Activated naive CD4-positive, alpha-beta T cell treated with anti-CD3 and anti-CD28 coated beads for 36 hours (primary cell): ENCODE measurements at regions not wholly inside any gene's neighbourhood (a gene's known extent, or its start where the extent isn't known, plus 50 kb on each side); places are given as distances from the start of the nearest gene placed in this dataset. TPM values are rescaled to one million over a fixed set of nuclear protein-coding genes. Genes with fewer than 3 reads are reported as not detected.

ENCODE experiments used
- microRNA-seq: library from miRNA; unstranded; fragments of <30 nt; microRNA quantifications from one replicate; pipeline ENCODE4 v1.2.0, GENCODE V29; 2022; ENCODE audit warnings: borderline microRNAs expressed, borderline replicate concordance

Small RNAs in the stretch of these regions (microRNA-seq; reads per million reads assigned to microRNA genes)
- gene MIR3664, result not detected
